ENCODE measurements at regions not wholly inside any gene's neighbourhood (a gene's known extent, or its start where the extent isn't known, plus 50 kb on each side); places are given as distances from the start of the nearest gene placed in this dataset.
A peak's percentile ranks its signal among the peaks of the same experiment; 100 is the strongest.
"Not testable (repeated sequence)": the region's sequence is repeated elsewhere in the genome, so short reads cannot be mapped to it uniquely, and the experiment has no call there.

DNA sequence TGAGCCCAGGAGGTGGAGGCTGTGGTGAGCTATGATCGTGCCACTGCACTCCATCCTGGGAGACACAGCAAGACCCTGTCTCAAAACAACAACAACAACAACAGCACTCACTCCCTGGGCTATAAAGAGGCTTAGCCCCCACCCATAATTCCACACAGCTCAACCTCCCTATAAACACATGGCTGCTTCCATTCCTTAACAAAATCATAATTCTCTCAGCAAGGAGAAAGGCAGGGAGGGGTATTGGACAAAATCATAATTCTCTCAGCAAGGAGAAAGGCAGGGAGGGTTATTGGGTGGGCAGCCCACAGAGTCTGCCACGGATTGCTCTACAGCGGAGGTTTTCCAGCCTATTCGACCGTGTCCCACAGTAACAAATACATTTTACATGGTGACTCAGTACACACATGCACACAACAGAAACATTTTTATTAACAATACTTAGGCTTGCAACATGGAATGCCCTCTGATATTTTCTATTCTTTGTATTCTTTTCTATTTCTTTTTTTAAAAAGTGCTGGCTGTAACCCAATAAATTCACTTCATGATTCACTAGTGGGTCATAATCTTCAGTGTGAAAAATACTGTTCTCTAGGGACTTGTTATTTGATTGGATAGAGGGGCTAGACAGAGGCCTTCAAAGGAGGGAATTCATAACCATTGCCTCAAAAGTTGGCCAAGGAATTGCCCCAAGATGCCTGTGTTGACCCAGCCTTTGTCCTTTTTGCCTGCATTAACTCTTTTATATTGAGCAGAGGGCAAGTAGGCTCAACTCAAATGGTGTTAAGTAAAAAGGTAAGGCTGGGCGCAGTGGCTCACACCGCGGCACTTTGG lies 50.6 kb upstream of the ZMYND8 start:
- no peak for DNase-seq (ENCODE audit: low spot score)
- intact Hi-C loops (cut with DNase I), result no loop called here

DNA sequence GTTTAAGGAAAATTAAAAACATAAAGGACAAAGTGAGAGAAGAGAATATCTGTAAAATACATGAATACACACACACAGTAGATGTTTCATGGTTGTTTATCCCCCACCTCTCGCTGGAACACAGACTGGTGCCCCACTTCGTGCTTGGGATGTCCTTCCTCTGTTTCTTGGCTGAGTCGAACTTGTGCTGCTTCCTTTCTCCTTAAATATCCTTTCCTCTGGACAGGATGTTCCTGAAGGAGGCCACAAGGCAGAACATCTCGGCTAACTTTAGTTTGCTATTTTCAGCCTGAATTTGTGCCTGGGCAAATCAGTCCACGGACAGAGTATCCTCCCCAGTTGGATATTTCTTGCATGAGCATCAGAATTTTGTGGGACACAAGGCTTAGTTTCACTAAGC lies 54.7 kb upstream of the ZMYND8 start:
- DNase-seq (ENCODE audit: low spot score), result no peak
- intact Hi-C loops (cut with DNase I), result no loop called here

GRCh38 chr20:47412083-47412482 lies 55.6 kb upstream of the ZMYND8 start:
- intact Hi-C loops (cut with DNase I), result no loop called here
- no peak for DNase-seq (ENCODE audit: low spot score)

DNA sequence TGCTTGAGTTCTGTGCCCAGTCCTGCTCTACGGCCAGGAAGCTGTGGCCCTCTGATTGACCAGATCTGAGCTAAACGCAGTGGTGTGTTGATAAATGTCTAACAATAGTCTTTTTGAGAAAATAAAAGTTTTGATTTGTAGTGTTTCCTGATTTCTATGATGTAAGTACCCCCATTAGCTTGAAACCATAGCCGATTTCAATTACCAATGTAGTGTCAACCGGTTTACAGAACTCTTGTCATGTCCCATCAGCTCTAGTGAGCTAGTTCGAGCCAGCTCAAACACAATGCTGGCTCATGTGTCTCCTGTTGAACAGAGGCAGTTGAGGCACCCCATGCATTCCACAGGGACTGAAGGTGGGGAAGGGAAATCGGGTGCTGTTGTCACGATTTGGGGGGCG lies 56.7 kb upstream of the ZMYND8 start:
- intact Hi-C loops (cut with DNase I), result no loop called here
- no peak for DNase-seq (ENCODE audit: low spot score)

GRCh38 chr20:47417245-47418068 lies 61.0 kb upstream of the ZMYND8 start:
- intact Hi-C loops (cut with DNase I), result no loop called here

GRCh38 chr20:47418069-47418757 lies 61.7 kb upstream of the ZMYND8 start:
- no peak for DNase-seq (ENCODE audit: low spot score)
- intact Hi-C loops (cut with DNase I), result no loop called here

More at GRCh38 chr20:47417245-47418068, 61.0 kb upstream of the ZMYND8 start:
- DNase-seq (ENCODE audit: low spot score), result no peak

DNA sequence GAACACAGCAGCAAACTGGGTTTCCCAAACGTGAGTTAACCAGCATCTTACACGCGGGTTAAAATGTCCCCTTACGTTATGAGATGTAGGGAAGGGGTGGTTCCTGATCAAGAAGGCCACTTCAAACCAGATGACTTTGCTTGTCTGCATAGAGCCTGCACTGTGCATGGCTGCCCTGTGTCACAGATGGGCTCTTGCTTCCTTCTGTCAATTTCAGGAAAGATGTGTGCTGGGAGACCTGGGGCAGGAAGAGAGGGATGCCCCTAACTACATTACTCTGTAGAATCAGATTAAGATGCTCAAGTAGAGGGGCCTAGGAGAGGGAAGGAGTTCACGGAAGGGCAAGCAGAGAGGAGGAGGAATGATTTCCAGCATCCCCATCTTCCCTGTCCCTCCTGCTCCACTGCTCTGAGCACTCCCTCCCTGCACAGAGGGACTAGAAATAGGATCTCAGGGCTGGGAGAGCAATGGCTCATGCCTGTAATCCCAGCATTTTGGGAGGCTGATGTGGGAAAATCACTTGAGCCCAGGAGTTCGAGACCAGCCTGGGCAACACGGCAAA lies 63.5 kb upstream of the ZMYND8 start:
- no peak for DNase-seq (ENCODE audit: low spot score)
- intact Hi-C loops (cut with DNase I), result no loop called here

DNA sequence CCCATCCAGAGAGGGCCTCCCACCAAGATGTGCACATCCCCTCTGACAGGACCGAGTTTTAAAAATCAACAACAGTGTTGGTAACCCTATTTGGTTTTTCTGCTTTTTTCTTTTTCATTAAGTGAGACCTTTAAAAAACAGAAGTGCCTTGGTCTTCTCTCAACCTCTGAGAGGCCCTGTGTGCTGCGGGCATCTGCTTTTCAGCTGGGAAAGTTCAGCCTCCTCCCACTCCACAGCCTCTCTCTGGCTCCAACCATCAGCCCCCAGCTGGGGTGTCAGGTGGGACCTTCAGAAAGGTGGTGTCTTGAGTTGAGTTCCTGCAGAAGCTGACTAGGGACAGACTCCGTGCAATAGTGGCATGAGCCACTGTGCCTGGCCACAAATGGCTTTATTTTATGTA lies 64.6 kb upstream of the ZMYND8 start:
- intact Hi-C loops (cut with DNase I), result no loop called here
- DNase-seq (ENCODE audit: low spot score), result no peak

GRCh38 chr20:47423586-47423985 lies 67.1 kb upstream of the ZMYND8 start:
- DNase-seq (ENCODE audit: low spot score), result no peak
- intact Hi-C loops (cut with DNase I), result no loop called here

DNA sequence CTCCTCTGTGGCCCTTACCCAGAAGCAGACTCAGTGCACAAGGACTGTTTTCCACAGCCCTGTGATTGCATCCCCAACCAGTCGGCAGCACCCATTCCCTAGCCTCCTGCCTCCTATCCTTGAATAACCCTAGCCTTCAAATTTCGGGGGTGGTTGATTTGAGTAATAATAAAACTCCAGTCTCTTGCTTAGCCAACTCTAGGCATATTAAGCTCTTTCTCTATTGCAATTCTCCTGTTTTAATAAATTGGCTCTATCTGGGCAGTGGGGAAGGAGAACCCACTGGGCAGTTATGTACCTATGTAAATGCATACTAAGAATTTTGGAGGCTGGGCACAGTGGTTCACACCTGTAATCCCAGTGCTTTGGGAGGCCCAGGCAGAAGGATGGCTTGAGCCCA lies 70.6 kb upstream of the ZMYND8 start:
- intact Hi-C loops (cut with DNase I), result no loop called here
- no peak for DNase-seq (ENCODE audit: low spot score)

DNA sequence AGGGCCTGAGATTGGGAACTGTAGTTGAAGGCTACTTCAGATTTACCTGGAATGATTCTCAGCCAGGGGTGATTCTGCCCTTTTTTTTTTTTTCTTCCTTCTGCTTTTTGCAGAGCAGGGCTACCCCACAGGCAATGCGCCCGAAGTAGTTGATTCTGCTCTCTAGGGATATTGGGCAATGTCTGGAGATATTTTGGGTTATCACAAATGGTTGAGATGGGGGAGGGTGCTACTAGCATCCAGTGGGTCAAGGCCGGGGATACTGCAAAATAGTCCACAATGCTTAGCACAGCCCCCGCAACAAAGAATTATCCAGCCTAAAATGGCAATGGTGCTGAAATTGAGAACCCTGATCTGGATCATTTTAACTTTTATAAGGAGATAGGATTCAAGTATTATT lies 71.2 kb upstream of the ZMYND8 start:
- intact Hi-C loops (cut with DNase I), result no loop called here
- DNase-seq (ENCODE audit: low spot score), result no peak

DNA sequence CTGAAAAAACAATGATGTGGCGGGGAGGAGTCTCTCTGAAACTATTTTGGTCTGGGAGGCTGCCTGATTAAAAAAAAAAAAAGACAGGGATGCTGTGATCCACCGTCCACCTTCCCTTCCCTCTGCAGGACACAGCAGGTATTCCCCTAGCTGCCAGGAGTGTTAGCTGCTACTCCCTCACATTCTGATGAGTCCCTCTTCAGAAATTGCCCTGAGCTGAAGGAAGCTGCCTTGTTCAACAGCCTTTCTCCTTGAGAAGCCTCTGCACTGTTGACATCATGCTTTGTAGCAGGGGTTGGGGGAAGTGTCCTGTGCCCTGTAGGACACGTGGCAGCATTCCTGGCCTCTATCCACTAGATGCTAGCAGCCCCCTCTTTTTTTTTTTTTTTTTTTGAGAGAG lies 71.7 kb upstream of the ZMYND8 start:
- intact Hi-C loops (cut with DNase I), result no loop called here

GRCh38 chr20:47428851-47429336 lies 72.4 kb upstream of the ZMYND8 start:
- intact Hi-C loops (cut with DNase I), result no loop called here

More for the DNA sequence above, 71.7 kb upstream of the ZMYND8 start:
- DNase-seq (ENCODE audit: low spot score), result no peak

GRCh38 chr20:47429409-47429808 lies 72.3 kb upstream of the NCOA3 start:
- intact Hi-C loops (cut with DNase I), result no loop called here
- peak; percentile 14 for DNase-seq (ENCODE audit: low spot score)

More at GRCh38 chr20:47428851-47429336, 72.4 kb upstream of the ZMYND8 start:
- peak; percentile 5 for DNase-seq (ENCODE audit: low spot score)

DNA sequence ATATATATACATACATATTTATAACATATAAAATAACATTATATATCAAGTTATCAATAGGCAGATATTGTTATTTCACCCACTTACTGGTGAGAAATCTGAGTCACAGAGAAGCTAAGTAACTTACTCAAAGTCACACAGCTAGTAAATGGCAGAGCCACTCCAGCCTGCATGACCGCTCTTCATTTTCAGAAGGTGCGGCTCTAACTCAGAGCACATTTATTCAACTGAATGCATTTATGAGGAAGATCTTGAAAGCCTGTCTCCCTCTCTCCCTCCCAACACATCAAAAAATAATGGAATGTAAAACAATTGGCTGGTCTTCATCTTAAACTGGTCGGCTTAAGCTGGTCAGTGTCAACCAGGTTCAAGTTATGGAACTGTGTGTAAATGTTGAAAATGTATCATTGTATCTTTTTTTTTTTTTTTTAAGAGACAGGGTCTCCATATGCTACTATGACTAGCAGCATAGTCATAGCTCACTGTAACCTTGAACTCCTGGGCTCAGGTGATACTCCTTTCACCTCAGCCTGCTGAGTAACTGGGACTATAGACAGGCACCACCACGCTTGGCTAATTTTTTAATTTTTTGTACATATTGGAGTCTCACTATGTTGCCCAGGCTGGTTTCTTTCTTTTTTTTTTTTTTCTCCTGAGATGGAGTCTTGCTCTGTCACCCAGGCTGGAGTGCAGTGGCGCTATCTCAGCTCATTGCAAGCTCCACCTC lies 70.7 kb upstream of the NCOA3 start:
- no peak for DNase-seq (ENCODE audit: low spot score)
- intact Hi-C loops (cut with DNase I), result no loop called here

- intact Hi-C loops (cut with DNase I), result no loop called here
- no peak for DNase-seq (ENCODE audit: low spot score)
Measured at GRCh38 chr20:47432834-47433210, 68.9 kb upstream of the NCOA3 start.

- intact Hi-C loops (cut with DNase I), result not testable (repeated sequence)
- peak; percentile 44 for DNase-seq (ENCODE audit: low spot score)
Measured at GRCh38 chr20:47434128-47434779, 67.4 kb upstream of the NCOA3 start.
